NB4 (cell line): ENCODE measurements at regions not wholly inside any gene's neighbourhood (a gene's known extent, or its start where the extent isn't known, plus 50 kb on each side); places are given as distances from the start of the nearest gene placed in this dataset.

Experiments used
- CTCF ChIP-seq: IDR thresholded peaks from one replicate; pipeline ENCODE4 v1.5.1; 2012; ENCODE audit warnings: low read depth, low read length
- MYC ChIP-seq: IDR thresholded peaks from 2 replicates; pipeline ENCODE4 v1.6.1; 2011; ENCODE audit warnings: low read depth, low read length
- TF ChIP-seq, protein P1 (sequence below): IDR thresholded peaks from 2 replicates; pipeline ENCODE4 v1.6.1; 2011; ENCODE audit warnings: low read depth, low read length

- TF ChIP-seq MYC, result no peak
- TF ChIP-seq CTCF, result no peak
- TF ChIP-seq, protein P1, sequence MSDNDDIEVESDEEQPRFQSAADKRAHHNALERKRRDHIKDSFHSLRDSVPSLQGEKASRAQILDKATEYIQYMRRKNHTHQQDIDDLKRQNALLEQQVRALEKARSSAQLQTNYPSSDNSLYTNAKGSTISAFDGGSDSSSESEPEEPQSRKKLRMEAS, result no peak
Measured at GRCh38 chr10:34049469-34049868, 715.0 kb upstream of the NRP1 start.
